Stomach smooth muscle (tissue), 2 donors: ENCODE measurements at regions not wholly inside any gene's neighbourhood (a gene's known extent, or its start where the extent isn't known, plus 50 kb on each side); places are given as distances from the start of the nearest gene placed in this dataset.

Experiments
- H3K27ac ChIP-seq: one replicate; pipeline ENCODE4 v1.7.0; 2013; ENCODE audit warnings: mild to moderate bottlenecking, low read length, inconsistent platforms
- H3K27me3 ChIP-seq, 2 donors: one replicate each; pipeline ENCODE4 v1.7.0; 2013; ENCODE audit warnings: low read length in 2 of 2; ENCODE audit not compliant: insufficient read depth in 2 of 2, control insufficient read depth in 1 of 2
- H3K36me3 ChIP-seq, 2 donors: one replicate each; pipeline ENCODE4 v1.7.0; 2013; ENCODE audit warnings: low read length in 2 of 2; ENCODE audit not compliant: control insufficient read depth in 2 of 2, insufficient read depth in 2 of 2
- H3K4me1 ChIP-seq: one replicate; pipeline ENCODE4 v1.7.0; 2013; ENCODE audit warnings: low read length; ENCODE audit not compliant: control insufficient read depth, insufficient read depth
- H3K4me3 ChIP-seq, 2 donors: one replicate each; pipeline ENCODE4 v1.7.0; 2013; ENCODE audit warnings: low read length in 2 of 2
- H3K9ac ChIP-seq, 2 donors: one replicate each; pipeline ENCODE4 v1.7.0; 2013; ENCODE audit warnings: low read length in 2 of 2, mild to moderate bottlenecking in 1 of 2
- H3K9me3 ChIP-seq, 2 donors: one replicate each; pipeline ENCODE4 v1.7.0; 2013; ENCODE audit warnings: low read length in 2 of 2; ENCODE audit not compliant: control insufficient read depth in 2 of 2
- donor health status: healthy.
- donor health status: Pancreatic carcinoma.

DNA sequence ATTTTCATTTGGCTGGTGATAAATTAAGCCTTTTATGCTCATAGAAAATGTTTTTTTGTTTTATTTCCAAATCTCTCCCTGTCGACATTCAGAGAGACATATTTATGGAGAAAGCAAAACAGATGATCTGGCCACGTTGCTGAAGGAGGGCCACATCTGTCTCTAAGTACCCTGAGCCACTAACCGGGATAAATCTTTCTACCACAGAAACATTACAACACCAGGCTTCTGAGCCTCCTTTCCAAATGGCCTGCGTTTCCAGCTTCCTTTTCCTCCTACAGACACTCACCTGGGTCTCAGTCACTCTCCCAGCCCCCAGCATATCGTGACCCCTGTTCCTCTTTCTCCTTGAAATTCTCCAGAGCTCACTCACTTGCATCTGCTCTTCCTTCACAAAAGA lies 161.0 kb downstream of the ARRDC4 start:
- no peak overlapping the region for H3K4me3 ChIP-seq
- no peak overlapping the region for H3K27ac ChIP-seq
- H3K27me3 ChIP-seq, result no peaks in the 10 kb centered on the region

GRCh38 chr15:98121957-98122356 lies 161.5 kb downstream of the ARRDC4 start:
- no peak overlapping the region for H3K27ac ChIP-seq

More for the DNA sequence above, 161.0 kb downstream of the ARRDC4 start:
- H3K4me1 ChIP-seq, result no peaks in the 10 kb centered on the region
- H3K9ac ChIP-seq, result no peak overlapping the region
- no peaks in the 10 kb centered on the region for H3K36me3 ChIP-seq
- H3K9me3 ChIP-seq, result no peaks in the 10 kb centered on the region

GRCh38 chr15:98123297-98123696 lies 162.8 kb downstream of the ARRDC4 start:
- H3K9me3 ChIP-seq, result no peaks in the 10 kb centered on the region
- H3K27ac ChIP-seq, result no peak overlapping the region
- H3K4me3 ChIP-seq, result no peak overlapping the region
- no peaks in the 10 kb centered on the region for H3K4me1 ChIP-seq
- no peaks in the 10 kb centered on the region for H3K36me3 ChIP-seq
- H3K27me3 ChIP-seq, result no peaks in the 10 kb centered on the region
- H3K9ac ChIP-seq, result no peak overlapping the region

More at GRCh38 chr15:98121957-98122356, 161.5 kb downstream of the ARRDC4 start:
- Histone ChIP-seq H3K4me1 (no peaks in the 10 kb centered on the region), H3K9ac (no peak overlapping the region), H3K9me3 (no peaks in the 10 kb centered on the region), H3K27me3 (no peaks in the 10 kb centered on the region), H3K4me3 (no peak overlapping the region), H3K36me3 (no peaks in the 10 kb centered on the region)

DNA sequence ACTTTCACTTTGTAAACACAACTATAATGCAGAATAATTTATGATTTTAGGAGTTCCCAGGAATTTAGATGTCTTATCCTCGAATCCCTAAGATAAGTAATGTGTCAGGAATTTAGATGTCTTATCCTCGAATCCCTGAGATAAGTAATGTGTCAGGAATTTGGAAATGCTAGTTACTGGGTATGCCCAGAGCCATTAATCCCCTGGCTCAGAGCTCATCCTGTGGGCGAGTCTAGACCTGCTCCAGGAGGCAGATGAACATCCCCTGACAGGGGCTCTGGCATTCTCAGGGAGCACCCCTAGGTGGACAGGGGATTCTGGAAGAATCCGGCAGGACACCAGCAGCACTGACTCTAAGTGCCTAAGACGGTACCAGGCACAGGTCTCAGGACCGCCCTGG lies 163.3 kb downstream of the ARRDC4 start:
- no peak overlapping the region for H3K4me3 ChIP-seq
- H3K27me3 ChIP-seq, result no peaks in the 10 kb centered on the region
- H3K36me3 ChIP-seq, result no peaks in the 10 kb centered on the region
- H3K9me3 ChIP-seq, result no peaks in the 10 kb centered on the region
- H3K27ac ChIP-seq, result no peak overlapping the region
- H3K9ac ChIP-seq, result no peak overlapping the region
- H3K4me1 ChIP-seq, result no peaks in the 10 kb centered on the region

DNA sequence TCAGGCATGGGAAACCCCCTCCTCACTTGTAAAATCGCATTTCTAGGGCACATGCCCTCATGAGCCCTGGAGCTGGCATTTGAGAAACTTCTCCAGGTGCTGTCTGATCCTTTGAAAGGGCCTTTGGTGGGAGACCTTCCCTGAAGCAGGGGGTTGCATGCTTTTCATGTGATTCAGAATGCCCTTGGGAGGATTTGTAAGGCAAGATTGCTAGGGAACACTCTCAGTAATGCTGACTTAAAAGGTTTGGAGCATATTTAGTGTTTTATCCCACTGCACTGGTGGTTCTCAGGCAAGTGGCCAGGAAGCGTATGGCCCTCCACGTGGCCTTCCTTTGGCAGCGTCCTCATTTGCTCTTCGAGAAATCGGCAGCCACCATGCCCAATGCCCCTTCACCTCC lies 164.1 kb downstream of the ARRDC4 start:
- no peaks in the 10 kb centered on the region for H3K36me3 ChIP-seq
- H3K9me3 ChIP-seq, result no peaks in the 10 kb centered on the region
- no peak overlapping the region for H3K27ac ChIP-seq
- H3K4me1 ChIP-seq, result no peaks in the 10 kb centered on the region
- no peak overlapping the region for H3K4me3 ChIP-seq
- H3K9ac ChIP-seq, result no peak overlapping the region
- no peaks in the 10 kb centered on the region for H3K27me3 ChIP-seq

GRCh38 chr15:98126326-98127085 lies 166.0 kb downstream of the ARRDC4 start:
- H3K4me3 ChIP-seq, result no peak overlapping the region
- no peak overlapping the region for H3K27ac ChIP-seq
- no peaks in the 10 kb centered on the region for H3K36me3 ChIP-seq
- peaks cover 0 to 3% of the 10 kb centered on the region in 2 donors for H3K9me3 ChIP-seq
- H3K27me3 ChIP-seq, result no peaks in the 10 kb centered on the region
- no peak overlapping the region for H3K9ac ChIP-seq
- H3K4me1 ChIP-seq, result no peaks in the 10 kb centered on the region

DNA sequence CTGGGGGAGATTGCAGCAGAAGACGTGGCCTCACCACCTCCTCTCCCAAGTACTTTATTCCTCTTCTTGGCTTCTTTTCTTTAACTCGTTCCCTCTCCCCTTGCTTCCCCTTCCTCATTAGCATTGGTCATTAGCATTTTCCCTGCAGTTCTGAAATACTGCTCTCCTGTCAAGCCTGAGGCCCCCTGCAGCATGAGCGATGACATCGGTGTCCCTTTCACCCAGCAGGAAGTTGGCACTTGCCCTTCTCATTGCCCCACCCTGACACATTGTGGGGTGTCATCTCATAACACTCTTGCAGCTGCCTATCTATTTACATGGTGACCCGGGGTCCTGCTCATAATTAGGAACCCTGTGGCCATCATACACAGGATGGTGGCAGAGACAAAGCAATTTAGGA lies 167.1 kb downstream of the ARRDC4 start:
- no peaks in the 10 kb centered on the region for H3K36me3 ChIP-seq
- no peak overlapping the region for H3K27ac ChIP-seq
- peaks cover 0 to 3% of the 10 kb centered on the region in 2 donors for H3K9me3 ChIP-seq
- no peak overlapping the region for H3K9ac ChIP-seq
- H3K4me3 ChIP-seq, result no peak overlapping the region
- no peaks in the 10 kb centered on the region for H3K27me3 ChIP-seq
- no peaks in the 10 kb centered on the region for H3K4me1 ChIP-seq

DNA sequence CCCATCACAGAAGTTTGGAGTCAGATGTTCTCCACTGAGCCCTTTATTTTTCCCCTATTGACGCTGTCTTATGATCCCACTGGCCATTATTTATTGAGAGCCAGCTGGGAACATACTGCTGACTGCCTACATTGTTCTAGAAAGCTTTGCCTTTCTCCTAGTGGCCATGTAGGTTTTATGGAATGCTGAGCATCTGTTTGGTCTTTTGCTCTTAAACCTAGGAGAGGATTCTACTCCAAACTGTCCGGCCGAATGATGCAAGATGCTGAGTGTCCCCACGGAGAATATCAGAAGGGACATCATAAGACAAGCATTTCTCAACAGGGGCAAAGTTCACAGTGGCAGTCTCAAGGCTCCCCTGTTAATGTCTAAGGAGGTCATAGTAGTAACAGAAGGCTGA lies 171.4 kb downstream of the ARRDC4 start:
- H3K9ac ChIP-seq, result no peak overlapping the region
- H3K27ac ChIP-seq, result no peak overlapping the region
- no peak overlapping the region for H3K4me3 ChIP-seq
- no peaks in the 10 kb centered on the region for H3K27me3 ChIP-seq
- H3K9me3 ChIP-seq, result peaks cover 0 to 3% of the 10 kb centered on the region in 2 donors
- no peaks in the 10 kb centered on the region for H3K36me3 ChIP-seq
- no peaks in the 10 kb centered on the region for H3K4me1 ChIP-seq

GRCh38 chr15:98134905-98135304 lies 174.4 kb downstream of the ARRDC4 start:
- no peaks in the 10 kb centered on the region for H3K27me3 ChIP-seq
- H3K4me3 ChIP-seq, result no peak overlapping the region
- H3K4me1 ChIP-seq, result no peaks in the 10 kb centered on the region
- no peaks in the 10 kb centered on the region for H3K36me3 ChIP-seq
- H3K27ac ChIP-seq, result no peak overlapping the region
- peaks cover 0 to 3% of the 10 kb centered on the region in 2 donors for H3K9me3 ChIP-seq
- H3K9ac ChIP-seq, result no peak overlapping the region

DNA sequence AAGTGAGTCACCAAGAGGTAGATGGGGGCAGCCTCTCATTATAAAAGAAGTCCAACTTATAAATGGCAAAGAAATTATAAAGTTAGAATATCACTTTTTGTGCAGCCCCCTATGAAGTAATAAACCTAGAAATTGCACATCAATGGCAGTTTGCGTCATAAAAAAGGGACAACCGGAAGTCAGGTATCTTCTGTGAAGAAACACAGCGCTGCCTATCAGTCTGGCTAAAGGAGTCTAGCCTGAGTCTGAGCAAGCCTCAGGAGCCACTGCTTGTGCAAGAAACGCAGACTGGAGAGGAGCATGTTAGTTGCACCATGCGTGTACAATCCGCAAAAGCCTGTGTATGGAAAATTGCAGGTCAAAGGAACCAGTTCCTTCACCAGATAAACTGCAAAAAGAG lies 178.4 kb downstream of the ARRDC4 start:
- H3K9me3 ChIP-seq, result no peaks in the 10 kb centered on the region
- H3K4me1 ChIP-seq, result no peaks in the 10 kb centered on the region
- no peak overlapping the region for H3K27ac ChIP-seq
- H3K27me3 ChIP-seq, result no peaks in the 10 kb centered on the region
- H3K4me3 ChIP-seq, result no peak overlapping the region
- no peaks in the 10 kb centered on the region for H3K36me3 ChIP-seq
- no peak overlapping the region for H3K9ac ChIP-seq

GRCh38 chr15:98139337-98139736 lies 178.8 kb downstream of the ARRDC4 start:
- Histone ChIP-seq H3K4me3 (no peak overlapping the region), H3K27ac (no peak overlapping the region), H3K9me3 (no peaks in the 10 kb centered on the region), H3K4me1 (no peaks in the 10 kb centered on the region), H3K36me3 (no peaks in the 10 kb centered on the region), H3K9ac (no peak overlapping the region), H3K27me3 (no peaks in the 10 kb centered on the region)
